HG03442 (cell line): ENCODE measurements at regions not wholly inside any gene's neighbourhood (a gene's known extent, or its start where the extent isn't known, plus 50 kb on each side); places are given as distances from the start of the nearest gene placed in this dataset.
"Not testable (repeated sequence)": the region's sequence is repeated elsewhere in the genome, so short reads cannot be mapped to it uniquely, and the experiment has no call there.

Experiments used
- ATAC-seq: cut with Tn5 transposase; IDR thresholded peaks from one replicate; pipeline ENCODE4 v1.9.1; 2021; ENCODE audit warnings: mild to moderate bottlenecking, moderate library complexity; ENCODE audit not compliant: unreplicated experiment

DNA sequence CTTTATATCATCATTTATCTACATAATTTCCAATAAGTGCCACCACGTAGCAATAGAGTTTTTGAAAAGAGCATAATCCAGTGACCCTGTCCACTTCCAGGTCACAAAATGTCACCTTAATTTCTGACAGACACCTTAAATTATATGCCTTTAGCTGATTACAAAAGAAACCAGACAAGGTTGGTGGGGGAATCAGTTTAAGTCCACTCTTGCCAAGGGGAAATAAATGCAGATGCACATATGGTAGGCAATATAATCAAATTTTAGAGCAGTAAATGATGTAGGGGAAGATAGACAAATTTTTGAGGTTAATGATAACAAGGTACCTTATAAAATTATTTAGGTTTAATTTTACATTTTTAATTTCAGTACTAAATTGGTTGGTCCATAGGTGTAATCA lies 253.5 kb downstream of the ZIC1 start:
- ATAC-seq: no peak

DNA sequence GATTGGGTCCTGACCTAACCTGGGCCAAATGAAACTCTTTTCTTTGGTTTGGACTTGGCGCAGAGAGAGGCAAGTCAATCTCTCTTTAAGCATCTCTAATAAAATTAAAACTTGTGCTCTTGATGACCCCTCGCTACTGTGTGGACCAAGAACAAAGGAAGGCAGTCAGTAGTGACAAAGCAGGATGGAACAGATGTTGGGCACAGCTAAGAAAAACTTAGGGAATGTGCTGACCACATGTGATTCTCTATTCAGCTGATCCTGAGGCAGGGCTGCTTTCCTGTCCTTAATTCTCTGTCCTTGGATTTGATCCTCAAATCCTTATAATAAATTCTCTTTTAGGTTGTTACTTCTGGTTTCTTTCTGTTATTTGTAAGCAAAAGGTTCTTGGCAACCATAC lies 259.9 kb downstream of the ZIC1 start:
- ATAC-seq: no peak

DNA sequence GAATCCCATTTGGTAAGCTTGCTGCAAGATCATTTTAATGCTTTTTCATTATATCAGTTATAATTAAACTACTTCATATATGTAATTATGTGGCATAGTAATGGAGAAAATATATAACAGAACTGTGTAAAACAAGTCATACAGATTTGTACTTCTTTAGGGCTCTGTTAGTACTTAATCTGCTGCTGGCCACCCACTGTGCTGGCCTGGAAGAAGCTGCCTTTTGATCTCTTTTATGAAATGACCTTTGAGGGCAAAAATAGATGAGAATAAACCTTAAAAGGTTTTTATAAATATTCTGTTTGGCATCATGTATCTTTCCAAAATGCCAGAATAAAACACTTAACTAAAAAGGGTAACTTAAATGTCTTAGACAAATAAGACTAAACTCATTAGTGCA lies 262.9 kb downstream of the ZIC1 start:
- ATAC-seq: no peak

DNA sequence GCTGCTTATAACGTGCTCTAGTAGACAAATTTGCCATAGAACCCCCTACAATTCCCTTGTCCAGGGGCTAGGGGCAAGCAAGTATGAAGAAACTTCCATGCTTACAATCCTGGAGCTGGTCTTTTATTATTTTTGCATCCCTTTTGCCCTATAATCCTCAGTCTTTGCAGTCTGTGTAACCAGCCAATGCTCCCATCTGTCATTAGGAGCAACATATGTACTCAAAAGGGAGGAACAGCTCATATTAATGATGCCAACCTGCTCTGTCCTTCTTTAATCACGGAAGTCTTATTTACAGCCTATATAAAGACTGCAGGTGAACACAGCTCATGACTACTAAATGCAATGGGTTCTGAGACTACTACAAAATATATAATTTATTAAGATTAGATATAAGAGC lies 263.3 kb downstream of the ZIC1 start:
- no peak for ATAC-seq

DNA sequence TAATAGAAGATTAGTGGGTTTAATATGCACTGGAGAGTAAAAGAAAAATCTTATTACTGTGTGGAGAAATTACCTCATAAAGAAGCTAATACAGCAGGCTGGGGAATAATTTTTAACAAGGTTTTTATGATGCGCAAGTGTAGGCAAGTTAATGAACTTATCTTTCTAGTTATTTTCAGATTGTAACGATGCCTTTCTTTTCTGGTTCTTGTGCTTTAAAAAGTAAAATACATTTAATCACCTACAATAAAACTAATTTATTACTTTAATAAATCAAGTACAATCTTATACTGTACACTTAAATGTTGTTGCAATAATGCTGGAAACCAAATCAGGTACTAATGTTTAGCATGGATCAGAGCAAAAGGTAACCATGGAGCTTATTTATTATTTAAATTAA lies 266.6 kb downstream of the ZIC1 start:
- ATAC-seq: no peak

DNA sequence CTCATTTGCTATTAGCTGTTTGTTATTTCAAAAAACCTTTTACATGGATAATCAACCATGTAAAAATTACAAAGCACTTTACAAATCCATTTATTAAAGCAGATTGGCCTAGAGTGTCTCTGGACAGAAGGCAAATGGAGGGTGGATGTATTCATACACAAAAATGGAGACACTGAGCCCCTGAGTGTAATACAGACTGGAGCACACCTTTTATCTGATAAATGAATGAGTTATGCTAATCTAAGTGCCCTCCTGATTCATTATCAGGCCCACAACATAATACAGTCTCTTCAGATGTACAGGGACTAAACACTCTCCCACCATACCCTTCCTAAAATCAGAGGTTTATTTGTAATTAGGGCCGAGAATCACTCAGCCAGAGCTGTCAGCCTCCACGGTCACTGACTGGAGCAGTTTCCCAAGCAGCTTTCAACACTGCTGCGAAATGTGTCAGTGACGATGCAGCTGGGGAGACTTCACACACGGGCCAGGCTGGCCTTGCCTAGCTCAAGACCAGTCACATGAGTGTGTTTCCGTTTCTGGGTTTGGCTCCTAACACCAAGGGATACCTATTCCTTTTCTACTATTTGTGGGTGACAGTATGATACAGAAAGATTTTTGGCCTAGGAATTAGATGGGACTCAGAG lies 271.8 kb downstream of the ZIC1 start:
- no peak for ATAC-seq

DNA sequence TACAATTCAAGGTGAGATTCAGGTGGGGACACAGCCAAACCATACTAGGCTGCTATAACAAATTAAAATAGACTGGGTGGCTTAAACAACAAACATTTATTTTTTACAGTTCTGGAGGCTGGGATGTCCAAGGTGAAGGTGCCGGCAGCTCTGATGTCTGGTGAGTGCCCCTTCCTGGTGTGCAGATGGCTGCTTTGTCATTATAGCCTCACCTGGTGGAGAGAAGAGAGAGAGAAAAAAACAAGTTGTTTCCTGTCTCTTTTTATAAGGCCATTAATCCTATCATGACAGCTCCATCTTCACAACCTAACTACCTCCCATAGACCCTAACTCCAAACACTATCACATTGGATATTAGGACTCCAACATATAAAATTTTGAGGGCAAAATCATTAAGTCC lies 279.7 kb downstream of the ZIC1 start:
- ATAC-seq: no peak

DNA sequence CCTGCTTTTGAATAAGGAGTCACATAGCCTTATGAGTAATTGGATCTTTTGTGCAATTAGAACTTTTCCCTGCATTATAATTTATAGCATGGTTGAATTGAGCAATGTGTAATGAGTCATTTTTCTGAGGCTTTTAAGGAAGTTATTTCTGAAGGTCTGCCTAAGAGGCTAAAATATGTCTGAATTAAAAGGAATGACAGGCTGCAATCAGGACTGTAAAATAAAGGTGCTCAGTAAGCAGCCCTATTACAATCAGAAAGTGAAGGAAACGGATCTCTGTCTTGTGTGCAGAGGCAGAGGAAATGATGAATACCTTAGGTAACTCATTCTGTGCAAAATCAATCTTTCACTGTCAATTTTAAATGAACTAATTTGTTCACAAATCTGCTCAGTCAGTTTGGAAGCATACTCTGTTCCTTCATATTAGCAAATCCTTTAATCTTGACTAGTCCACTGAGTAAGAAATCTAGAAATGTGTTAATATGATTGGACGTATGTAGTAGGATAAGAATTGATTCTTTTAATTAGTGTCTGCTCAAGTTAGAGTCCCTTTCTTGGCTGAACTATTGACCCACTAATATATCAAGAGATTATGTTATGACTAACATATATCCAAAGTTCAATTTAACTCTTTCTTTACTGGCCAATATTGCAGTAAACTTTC lies 290.1 kb downstream of the ZIC1 start:
- no peak for ATAC-seq

DNA sequence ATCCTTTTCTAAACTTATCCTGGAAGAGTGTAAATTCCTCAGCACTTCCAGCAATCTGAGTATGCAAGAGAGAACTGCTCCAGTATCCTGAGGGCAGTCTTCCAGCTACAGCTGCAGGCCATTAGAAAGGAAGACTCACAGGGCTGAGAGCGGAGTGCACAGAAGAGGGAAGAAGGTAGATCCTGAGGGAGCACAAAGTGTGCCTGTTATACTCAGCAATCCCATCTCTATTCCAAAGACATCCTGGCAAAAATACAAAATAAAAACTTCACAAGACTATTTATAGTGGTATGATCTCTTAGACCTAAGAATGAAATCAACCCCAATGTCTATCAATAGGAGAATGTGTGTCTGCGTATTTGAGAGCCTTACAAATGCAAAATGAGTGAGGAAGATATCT lies 292.0 kb downstream of the ZIC1 start:
- no peak for ATAC-seq

DNA sequence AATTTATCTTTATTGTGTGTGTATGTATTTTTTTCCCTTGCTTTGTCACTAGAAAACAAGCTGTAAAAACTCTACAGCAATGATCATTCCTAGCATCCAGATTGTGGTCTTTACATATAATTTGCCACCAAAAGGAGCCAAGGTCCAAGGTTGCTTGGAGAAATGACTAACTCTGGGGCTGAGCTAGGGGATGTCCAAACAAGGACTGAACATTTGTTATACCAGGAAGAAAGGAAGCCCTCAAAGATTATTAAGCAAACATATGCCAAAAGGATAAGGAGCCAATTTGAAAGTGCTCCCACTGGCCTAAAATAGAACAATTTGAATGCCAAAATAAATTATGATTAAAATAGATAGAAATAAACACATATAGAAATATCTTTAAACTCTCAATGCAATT lies 293.3 kb downstream of the ZIC1 start:
- ATAC-seq: no peak

DNA sequence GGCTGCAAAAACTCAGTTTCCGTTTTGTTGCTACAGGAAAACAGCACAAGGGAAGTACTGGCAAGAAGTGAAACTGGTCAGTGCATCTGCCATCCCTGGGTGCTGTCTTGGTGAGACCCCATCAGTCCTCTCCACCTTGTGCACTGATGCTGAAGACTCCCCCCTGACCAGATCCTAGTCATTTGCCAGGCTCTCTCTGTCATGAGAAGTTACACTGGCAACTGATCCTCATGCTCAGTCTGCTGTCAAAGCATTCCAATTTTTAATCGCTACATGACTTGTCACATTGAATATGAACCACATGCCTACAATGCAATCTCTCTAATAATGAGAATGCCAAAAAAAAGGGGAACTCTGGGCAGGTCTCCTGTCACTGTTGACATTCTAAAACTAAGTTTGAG lies 296.5 kb downstream of the ZIC1 start:
- ATAC-seq: no peak

DNA sequence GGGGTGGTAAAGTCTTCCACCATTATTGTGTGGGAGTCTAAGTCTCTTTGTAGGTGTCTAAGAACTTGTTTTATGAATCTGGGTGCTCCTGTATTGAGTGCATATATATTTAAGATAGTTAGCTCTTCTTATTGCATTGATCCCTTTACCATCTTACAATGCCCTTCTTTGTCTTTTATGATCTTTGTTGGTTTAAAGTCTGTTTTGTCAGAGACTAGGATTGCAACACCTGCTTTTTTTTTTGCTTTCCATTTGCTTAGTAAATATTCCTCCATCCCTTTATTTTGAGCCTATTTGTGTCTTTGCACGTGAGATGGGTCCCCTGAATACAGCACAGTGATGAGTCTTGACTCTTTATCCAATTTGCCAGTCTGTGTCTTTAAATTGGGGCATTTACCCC lies 301.6 kb downstream of the ZIC1 start:
- ATAC-seq: not testable (repeated sequence)

DNA sequence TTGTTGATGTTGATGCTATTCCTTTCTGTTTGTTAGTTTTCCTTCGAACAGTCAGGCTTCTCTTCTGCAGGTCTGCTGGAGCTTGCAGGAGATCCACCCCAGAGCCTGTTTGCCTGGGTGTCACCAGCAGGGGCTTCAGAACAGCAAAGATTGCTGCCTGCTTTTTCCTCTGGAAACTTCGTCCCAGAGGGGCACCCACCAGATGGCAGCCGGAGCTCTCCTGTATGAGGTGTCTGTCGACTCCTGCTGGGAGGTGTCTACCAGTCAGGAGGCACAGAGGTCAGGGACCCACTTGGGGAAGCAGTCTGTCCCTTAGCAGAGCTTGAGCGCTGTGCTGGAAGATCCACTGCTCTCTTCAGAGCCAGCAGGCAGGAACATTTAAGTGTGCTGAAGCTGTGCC lies 303.2 kb downstream of the ZIC1 start:
- ATAC-seq: no peak

DNA sequence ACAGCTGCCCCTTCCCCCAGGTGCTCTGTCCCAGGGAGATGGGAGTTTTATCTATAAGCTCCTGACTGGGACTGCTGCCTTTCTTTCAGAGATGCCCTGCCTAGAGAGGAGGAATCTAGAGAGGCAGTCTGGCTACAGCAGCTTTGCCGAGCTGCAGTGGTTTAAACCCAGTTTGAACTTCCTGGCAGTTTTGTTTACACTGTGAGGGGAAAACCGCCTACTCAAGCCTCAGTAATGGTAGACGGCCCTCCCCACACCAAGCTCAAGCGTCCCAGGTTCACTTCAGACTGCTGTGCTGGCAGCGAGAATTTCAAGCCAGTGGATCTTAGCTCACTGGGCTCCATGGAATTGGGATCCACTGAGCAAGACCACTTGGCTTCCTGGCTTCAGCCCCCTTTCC lies 303.6 kb downstream of the ZIC1 start:
- ATAC-seq: not testable (repeated sequence)

DNA sequence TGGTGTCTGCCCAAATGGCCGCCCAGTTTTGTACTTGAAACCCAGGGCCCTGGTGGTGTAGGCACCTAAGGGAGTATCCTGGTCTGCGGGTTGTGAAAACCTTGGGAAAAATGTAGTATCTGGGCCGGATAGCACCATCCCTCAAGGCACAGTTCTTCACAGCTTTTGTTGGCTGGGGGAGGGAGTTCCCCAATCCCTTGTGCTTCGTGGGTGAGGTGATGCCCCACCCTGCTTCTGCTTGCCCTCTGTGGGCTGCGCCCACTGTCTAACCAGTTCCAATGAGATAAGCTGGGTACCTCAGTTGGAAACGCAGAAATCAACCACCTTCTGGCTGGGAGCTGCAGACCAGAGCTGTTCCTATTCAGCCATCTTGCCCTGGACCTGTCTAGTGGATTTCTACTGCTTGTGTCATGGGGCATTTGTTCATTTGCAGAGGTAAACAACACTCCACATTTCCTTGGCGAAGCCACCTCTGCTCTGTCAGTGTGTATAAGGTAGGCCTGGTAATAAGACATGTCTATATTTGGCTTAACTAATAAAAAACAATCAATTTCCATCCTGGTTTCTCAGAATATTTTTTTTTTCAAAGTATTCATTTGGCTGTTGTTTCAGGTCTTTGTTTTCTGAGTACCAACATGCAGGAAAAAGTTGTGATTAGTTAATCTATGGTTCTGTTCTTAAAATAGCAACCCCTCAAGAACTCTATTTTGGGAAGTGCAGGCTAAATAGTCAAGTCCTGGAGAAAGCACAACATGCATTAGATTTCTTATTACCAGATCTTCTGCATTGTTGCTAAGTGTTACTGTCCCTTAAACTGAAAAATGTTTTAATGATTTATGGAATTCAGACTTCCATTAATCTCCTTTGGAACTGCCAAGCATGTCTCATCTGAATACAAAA lies 304.3 kb downstream of the ZIC1 start:
- ATAC-seq: no peak

DNA sequence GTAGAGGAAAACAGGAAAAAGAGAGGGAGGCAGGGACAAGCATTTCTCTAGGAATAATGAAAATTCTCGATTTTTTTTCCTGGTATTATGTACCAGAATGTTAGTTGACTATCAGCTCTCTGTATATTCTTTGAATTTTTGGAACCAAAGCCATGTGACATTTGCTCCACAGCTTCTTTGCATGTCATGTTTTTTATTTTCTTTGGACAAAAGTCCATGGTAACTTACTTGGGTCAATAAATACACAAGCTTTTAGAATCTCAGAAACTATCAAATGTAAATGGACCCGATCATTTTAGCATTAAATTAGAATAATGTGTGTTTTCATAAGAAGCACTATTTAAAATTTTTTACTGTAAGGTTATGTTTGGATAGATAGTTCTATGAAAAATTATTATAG lies 320.5 kb downstream of the ZIC1 start:
- no peak for ATAC-seq

DNA sequence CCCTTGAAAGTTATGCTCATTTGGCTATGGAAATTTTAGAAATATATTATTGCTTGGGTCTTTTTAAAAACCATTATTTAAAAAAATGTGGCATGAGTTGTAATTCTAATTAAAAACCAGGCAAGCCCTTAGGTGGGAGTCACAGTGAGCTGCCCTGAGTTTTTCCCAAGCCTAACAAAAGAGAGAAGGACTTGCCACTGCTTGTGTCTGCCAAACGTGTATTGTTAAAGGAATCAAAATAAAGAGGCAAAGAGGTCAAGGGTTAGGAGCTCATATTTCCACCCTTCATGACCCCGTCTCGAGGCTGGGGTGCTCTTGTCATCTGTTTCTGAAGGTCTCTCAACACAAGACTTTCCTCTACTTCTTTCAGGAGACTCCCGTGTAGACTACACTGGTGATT lies 321.1 kb downstream of the ZIC1 start:
- no peak for ATAC-seq

DNA sequence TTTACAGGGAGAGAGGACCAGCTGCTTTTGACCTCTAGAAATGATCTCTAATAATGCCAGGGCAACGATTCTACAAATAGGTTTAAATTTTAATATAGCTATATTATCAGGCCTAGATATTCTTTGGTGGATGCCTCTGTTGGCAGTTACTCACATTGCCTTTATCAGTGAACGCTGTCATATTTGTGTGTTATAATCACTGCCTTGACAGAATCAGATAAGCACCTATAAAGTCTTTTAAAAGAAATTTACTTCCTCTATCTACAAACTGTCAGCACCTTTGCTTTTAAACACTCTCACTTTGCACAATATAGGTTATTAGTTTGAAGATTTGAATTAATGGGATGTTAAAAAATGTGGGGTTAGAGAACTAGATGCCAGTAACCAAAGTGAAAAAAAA lies 324.1 kb downstream of the ZIC1 start:
- ATAC-seq: no peak

DNA sequence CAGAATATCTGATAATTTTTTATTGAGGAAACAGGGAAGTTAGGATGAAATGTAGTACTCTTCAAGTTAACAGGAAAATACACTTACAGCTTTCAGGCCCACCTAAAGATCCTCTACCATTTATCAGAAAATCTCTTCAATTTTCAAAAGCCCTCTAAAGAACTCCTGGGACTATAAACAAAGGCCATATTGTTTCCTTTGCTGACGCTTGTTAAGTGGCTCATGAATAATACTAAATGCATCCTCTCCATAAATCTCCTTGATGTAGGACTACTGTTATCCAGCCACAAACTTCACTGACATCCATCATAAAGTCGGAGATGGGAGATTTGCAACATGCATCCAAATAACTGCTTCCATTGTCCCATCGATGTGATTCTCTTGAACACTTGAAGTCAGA lies 326.5 kb downstream of the ZIC1 start:
- ATAC-seq: no peak

DNA sequence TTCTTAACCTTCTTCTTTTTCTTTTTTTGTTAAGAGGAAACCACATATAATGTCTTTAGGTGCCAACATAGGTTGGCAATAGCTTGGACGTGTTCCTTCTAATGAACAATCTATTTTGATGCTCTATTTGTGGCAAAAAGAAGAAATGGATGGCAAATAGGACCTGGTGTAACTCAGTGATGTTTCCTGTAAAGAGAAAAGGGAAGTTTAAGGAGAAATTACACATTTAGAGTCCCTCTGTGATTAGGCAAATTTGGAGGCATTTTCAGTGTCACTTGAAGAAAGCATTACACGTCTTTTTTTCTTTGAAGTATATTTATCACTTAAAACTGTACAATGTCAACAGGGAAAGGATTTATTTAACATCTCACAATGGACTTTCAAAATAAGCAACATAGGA lies 327.1 kb downstream of the ZIC1 start:
- ATAC-seq: no peak

DNA sequence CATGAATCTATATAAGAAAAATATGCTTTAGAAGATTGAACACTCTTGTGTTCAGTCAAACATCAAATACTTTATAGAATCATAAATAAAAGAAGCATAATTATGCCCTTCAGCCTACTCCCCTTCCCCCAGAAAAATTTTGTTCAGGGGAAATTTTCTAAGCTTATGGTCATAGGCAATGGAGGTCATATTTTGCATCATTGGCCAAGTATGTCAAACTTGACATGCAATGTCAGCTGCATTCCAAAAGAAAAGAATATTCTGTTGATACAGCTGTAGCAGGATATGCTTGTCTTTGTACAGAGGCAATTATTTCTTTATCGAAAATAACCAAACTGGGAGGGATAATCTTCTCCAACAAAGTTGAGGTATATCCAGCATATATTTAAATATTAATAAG lies 328.2 kb downstream of the ZIC1 start:
- no peak for ATAC-seq

DNA sequence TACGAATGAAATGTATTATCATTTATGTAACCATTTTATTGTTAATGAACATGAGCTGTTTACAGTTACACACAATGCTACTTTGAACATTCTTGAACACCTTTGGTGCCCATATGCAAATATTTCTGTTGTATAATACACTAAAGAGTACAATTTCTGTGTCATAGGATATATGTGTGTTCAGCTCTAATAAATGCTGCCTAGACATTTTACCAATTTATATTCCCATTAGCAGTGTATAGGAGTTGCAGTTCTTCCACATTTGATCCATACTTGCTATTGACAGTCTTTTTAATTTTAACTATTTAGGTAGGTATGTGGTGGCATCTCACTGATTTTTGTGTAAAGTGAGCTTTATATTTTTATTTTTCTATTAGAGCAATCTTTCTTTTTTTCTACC lies 331.8 kb downstream of the ZIC1 start:
- ATAC-seq: no peak
